H9 (cell line): ENCODE measurements at regions not wholly inside any gene's neighbourhood (a gene's known extent, or its start where the extent isn't known, plus 50 kb on each side); places are given as distances from the start of the nearest gene placed in this dataset.

Source experiments
- DNase-seq: peaks from one replicate; pipeline ENCODE4 v3.0.0-alpha.2; 2017
- H2AFZ ChIP-seq: one replicate; pipeline ENCODE4 v1.6.1; 2013; ENCODE audit warnings: mild to moderate bottlenecking, low read length, control low read depth, moderate library complexity
- H2AK5ac ChIP-seq: 2 replicates; pipeline ENCODE4 v1.6.1; 2013; ENCODE audit warnings: low read length, control low read depth, mixed read lengths; ENCODE audit not compliant: insufficient read length
- H2BK120ac ChIP-seq: one replicate; pipeline ENCODE4 v1.6.1; 2013; ENCODE audit warnings: low read depth, mild to moderate bottlenecking, low read length, control low read depth, inconsistent platforms; ENCODE audit not compliant: poor library complexity, severe bottlenecking
- H2BK12ac ChIP-seq: 2 replicates; pipeline ENCODE4 v1.6.1; 2013; ENCODE audit warnings: low read length, control low read depth, mixed read lengths, low read depth; ENCODE audit not compliant: insufficient read length
- H2BK15ac ChIP-seq: 2 replicates; pipeline ENCODE4 v1.6.1; 2013; ENCODE audit warnings: low read depth, low read length, control low read depth
- H2BK20ac ChIP-seq: one replicate; pipeline ENCODE4 v1.6.1; 2013; ENCODE audit warnings: low read depth, mild to moderate bottlenecking, low read length, control low read depth, inconsistent platforms; ENCODE audit not compliant: poor library complexity, severe bottlenecking
- H2BK5ac ChIP-seq: 2 replicates; pipeline ENCODE4 v1.6.1; 2013; ENCODE audit warnings: low read length, control low read depth, mixed read lengths; ENCODE audit not compliant: insufficient read length
- H3K14ac ChIP-seq: 2 replicates; pipeline ENCODE4 v1.6.1; 2013; ENCODE audit warnings: low read length, control low read depth; ENCODE audit not compliant: insufficient read depth
- H3K18ac ChIP-seq: 2 replicates; pipeline ENCODE4 v1.6.1; 2013; ENCODE audit warnings: low read depth, mild to moderate bottlenecking, mixed read lengths, low read length, control low read depth; ENCODE audit not compliant: insufficient read length
- H3K23ac ChIP-seq: 2 replicates; pipeline ENCODE4 v1.6.1; 2013; ENCODE audit warnings: low read length, control low read depth, mixed read lengths, low read depth; ENCODE audit not compliant: insufficient read length
- H3K23me2 ChIP-seq: 2 replicates; pipeline ENCODE4 v1.6.1; 2013; ENCODE audit warnings: low read depth, mild to moderate bottlenecking, mixed read lengths, low read length, control low read depth; ENCODE audit not compliant: insufficient read length, poor library complexity, severe bottlenecking
- H3K27ac ChIP-seq: 2 replicates; pipeline ENCODE4 v1.5.1; 2013; ENCODE audit warnings: low read length, control low read depth, mixed read lengths, low read depth; ENCODE audit not compliant: insufficient read length
- H3K27me3 ChIP-seq: 2 replicates; pipeline ENCODE4 v1.6.1; 2013; ENCODE audit warnings: low read length, control low read depth, inconsistent platforms; ENCODE audit not compliant: insufficient read depth
- H3K4ac ChIP-seq: 2 replicates; pipeline ENCODE4 v1.6.1; 2013; ENCODE audit warnings: low read depth, mild to moderate bottlenecking, control low read depth, inconsistent platforms, low read length, moderate library complexity
- H3K4me1 ChIP-seq: 2 replicates; pipeline ENCODE4 v1.6.1; 2013; ENCODE audit warnings: low read length, control low read depth, inconsistent platforms; ENCODE audit not compliant: insufficient read depth
- H3K4me2 ChIP-seq: 2 replicates; pipeline ENCODE4 v1.6.1; 2013; ENCODE audit warnings: low read length, control low read depth, mixed read lengths; ENCODE audit not compliant: insufficient read length, insufficient read depth
- H3K56ac ChIP-seq: 2 replicates; pipeline ENCODE4 v1.6.1; 2013; ENCODE audit warnings: low read depth, mild to moderate bottlenecking, mixed read lengths, low read length, control low read depth; ENCODE audit not compliant: insufficient read length
- H3K79me1 ChIP-seq: 2 replicates; pipeline ENCODE4 v1.6.1; 2013; ENCODE audit warnings: low read depth, mild to moderate bottlenecking, moderate library complexity, low read length, control low read depth, inconsistent platforms; ENCODE audit not compliant: insufficient read depth, poor library complexity, severe bottlenecking
- H3K79me2 ChIP-seq: 2 replicates; pipeline ENCODE4 v1.6.1; 2013; ENCODE audit warnings: low read length, control low read depth, inconsistent platforms; ENCODE audit not compliant: insufficient read depth
- H3K9ac ChIP-seq: 2 replicates; pipeline ENCODE4 v1.6.1; 2013; ENCODE audit warnings: low read length, control low read depth, mixed read lengths; ENCODE audit not compliant: insufficient read length; ENCODE audit errors: extremely low read depth
- H3K9me3 ChIP-seq: one replicate; pipeline ENCODE4 v1.6.1; 2013; ENCODE audit warnings: low read depth, low read length, inconsistent platforms; ENCODE audit not compliant: control insufficient read depth
- H3T11ph ChIP-seq: one replicate; pipeline ENCODE4 v1.6.1; 2013; ENCODE audit warnings: mild to moderate bottlenecking, low read length, control low read depth, inconsistent platforms
- H4K20me1 ChIP-seq: one replicate; pipeline ENCODE4 v1.6.1; 2013; ENCODE audit not compliant: control insufficient read depth, insufficient read length, insufficient read depth
- H4K5ac ChIP-seq: 2 replicates; pipeline ENCODE4 v1.6.1; 2013; ENCODE audit warnings: low read depth, mild to moderate bottlenecking, mixed read lengths, low read length, control low read depth; ENCODE audit not compliant: insufficient read length
- H4K8ac ChIP-seq: replicated peaks from 2 replicates; pipeline ENCODE4 v1.6.1; 2013; ENCODE audit warnings: low read length, control low read depth, mixed read lengths, low read depth; ENCODE audit not compliant: insufficient read length
- H4K91ac ChIP-seq: 2 replicates; pipeline ENCODE4 v1.6.1; 2013; ENCODE audit warnings: low read depth, mild to moderate bottlenecking, moderate library complexity, mixed read lengths, low read length, control low read depth; ENCODE audit not compliant: insufficient read length
- H3K27ac Mint-ChIP-seq, 3 experiments: 2 replicates in 2 of 3; 3 replicates in 1 of 3; pipeline ENCODE4 v1.8.0; 2020 to 2021; ENCODE audit warnings: mixed read lengths in 3 of 3, mild to moderate bottlenecking in 1 of 3, moderate library complexity in 1 of 3
- H3K27me3 Mint-ChIP-seq: 2 replicates; pipeline ENCODE4 v1.8.0; 2021; ENCODE audit warnings: low read depth, mild to moderate bottlenecking, moderate library complexity, mixed read lengths
- H3K36me3 Mint-ChIP-seq, 3 experiments: 2 replicates in 2 of 3; 3 replicates in 1 of 3; pipeline ENCODE4 v1.8.0; 2020 to 2021; ENCODE audit warnings: low read depth in 3 of 3, mixed read lengths in 3 of 3; ENCODE audit not compliant: insufficient read depth in 1 of 3
- H3K4me1 Mint-ChIP-seq, 2 experiments: 2 replicates each; pipeline ENCODE4 v1.8.0; 2020; ENCODE audit warnings: mixed read lengths in 2 of 2
- H3K4me3 Mint-ChIP-seq, 2 experiments: 2 replicates in 1 of 2; 3 replicates in 1 of 2; pipeline ENCODE4 v1.8.0; 2020 to 2021; ENCODE audit warnings: mild to moderate bottlenecking in 2 of 2, mixed read lengths in 2 of 2, moderate library complexity in 1 of 2
- H3K9me3 Mint-ChIP-seq, 2 experiments: 2 replicates in 1 of 2; 3 replicates in 1 of 2; pipeline ENCODE4 v1.8.0; 2020; ENCODE audit warnings: mild to moderate bottlenecking in 2 of 2, mixed read lengths in 2 of 2, moderate library complexity in 1 of 2
- CTCF ChIP-seq: fragments of 200-600 bp; sonication (generic); conservative IDR thresholded peaks from 3 replicates; pipeline ENCODE4 v1.8.0; 2021; ENCODE audit warnings: antibody characterized with exemption, mild to moderate bottlenecking
- WGBS: extraction: QIAGEN DNeasy Blood & Tissue Kit; methylation state at CpG from one replicate; pipeline ENCODE4 v1.1.7; 2013; ENCODE audit warnings: missing lambda C conversion rate, low lambda C conversion rate, mixed read lengths; ENCODE audit not compliant: insufficient read length; ENCODE audit errors: extremely low coverage; 5-methylcytosine and 5-hydroxymethylcytosine counted together

GRCh38 chr6:94736236-94736635, 841.1 kb upstream of the MANEA start:
- no peaks in the 10 kb centered on the region for H3K79me1 ChIP-seq
- H3K9me3 ChIP-seq: no peaks in the 10 kb centered on the region
- H2BK20ac ChIP-seq: no peak overlapping the region
- TF ChIP-seq CTCF: no peak
- H2AFZ ChIP-seq: no peak overlapping the region
- no peak overlapping the region for H3T11ph ChIP-seq
- H3K79me2 ChIP-seq: no peaks in the 10 kb centered on the region
- no peak overlapping the region for H3K14ac ChIP-seq
- no peaks in the 10 kb centered on the region for H4K20me1 ChIP-seq
- no peak overlapping the region for H2BK120ac ChIP-seq
- H2BK12ac ChIP-seq: no peak overlapping the region
- Mint-ChIP-seq H3K4me1 (no peaks in the 10 kb centered on the region), H3K36me3 (no peaks in the 10 kb centered on the region), H3K9me3 (peaks cover 0 to 4% of the 10 kb centered on the region in 2 experiments; a peak in 2 of 5 replicates), H3K27me3 (no peaks in the 10 kb centered on the region), H3K27ac (no peak overlapping the region; a peak in 1 of 7 replicates), H3K4me3 (no peak overlapping the region)
- no CpG with 5 or more reads among the region's 2 CpGs for WGBS
- no peak overlapping the region for H4K5ac ChIP-seq
- H3K23me2 ChIP-seq: no peaks in the 10 kb centered on the region
- no peaks in the 10 kb centered on the region for H3K4me1 ChIP-seq
- no peak overlapping the region for H2BK15ac ChIP-seq
- no peak overlapping the region for H3K9ac ChIP-seq
- H3K27me3 ChIP-seq: no peaks in the 10 kb centered on the region
- H2BK5ac ChIP-seq: no peak overlapping the region
- no peak overlapping the region for H3K18ac ChIP-seq
- H3K4me2 ChIP-seq: no peak overlapping the region
- no peak overlapping the region for H3K56ac ChIP-seq
- H3K27ac ChIP-seq: no peak overlapping the region
- no peak overlapping the region for H2AK5ac ChIP-seq
- H3K4ac ChIP-seq: no peak overlapping the region
- DNase-seq: no peak
- H3K23ac ChIP-seq: no peak overlapping the region
- H4K8ac ChIP-seq: no peak overlapping the region
- H4K91ac ChIP-seq: no peak overlapping the region
